ENCODE measurements at regions not wholly inside any gene's neighbourhood (a gene's known extent, or its start where the extent isn't known, plus 50 kb on each side); places are given as distances from the start of the nearest gene placed in this dataset.

- Mint-ChIP-seq H3K4me3 (no peak overlapping the region), H3K4me1 (no peaks in the 10 kb centered on the region), H3K9me3 (peaks cover 5% of the 10 kb centered on the region; the same call in 1 of the 2 replicates), H3K27ac (no peak overlapping the region), H3K36me3 (no peaks in the 10 kb centered on the region), H3K27me3 (ENCODE audit: low read depth) (no peaks in the 10 kb centered on the region; the same call in 1 of the 2 replicates)
- CTCF ChIA-PET, result no interaction called here
- ATAC-seq (peak; percentile 60), DNase-seq (ENCODE audit: low spot score) (no peak)
- TF ChIP-seq NFE2L1 (CRISPR knock-in tag; IDR thresholded peaks at IDR 0.05), result no peak
- no peak for TF ChIP-seq GTF2I (CRISPR knock-in tag; conservative IDR thresholded peaks at IDR 0.05)
- no peak for TF ChIP-seq ATF1 (CRISPR knock-in tag; IDR thresholded peaks at IDR 0.05)
- TF ChIP-seq ATF3 (CRISPR knock-in tag; conservative IDR thresholded peaks at IDR 0.05), result no peak
- POLR2A ChIA-PET, result no interaction called here
Measured at GRCh38 chr3:139758654-139759291, 81.0 kb upstream of the NMNAT3 start.

DNA sequence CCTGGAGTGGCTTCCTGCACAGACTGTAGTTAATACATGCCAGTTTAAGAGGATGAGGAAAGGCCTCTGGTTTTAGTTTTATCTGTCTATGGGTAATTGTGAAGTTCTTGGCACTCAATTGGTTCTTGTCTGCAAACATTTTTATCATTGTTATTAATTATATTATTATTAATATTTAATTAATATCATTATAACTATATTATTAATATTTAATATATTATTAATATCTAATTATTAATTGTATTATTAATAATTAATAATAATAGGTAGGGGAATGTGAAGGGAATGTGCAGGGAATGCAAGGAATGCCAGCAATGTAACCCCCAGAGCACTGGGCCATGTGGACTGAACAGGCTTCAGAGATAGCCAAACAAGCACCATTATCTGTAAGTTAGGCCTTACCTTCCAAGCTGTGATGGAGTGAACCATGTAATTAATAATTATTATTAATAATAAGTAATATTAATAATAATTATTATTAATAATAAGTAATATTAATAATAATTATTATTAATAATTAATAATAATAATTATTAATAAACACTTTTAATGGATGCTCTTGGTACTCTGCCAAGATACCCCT lies 79.8 kb upstream of the NMNAT3 start:
- peaks cover 5% of the 10 kb centered on the region; the same call in 1 of the 2 replicates for H3K9me3 Mint-ChIP-seq

GRCh38 chr3:139756529-139757103 lies 78.8 kb upstream of the NMNAT3 start:
- no peaks in the 10 kb centered on the region for H3K4me1 Mint-ChIP-seq
- H3K9me3 Mint-ChIP-seq, result peaks cover 5% of the 10 kb centered on the region; the same call in 1 of the 2 replicates
- ChIA-PET CTCF (no interaction called here), POLR2A (no interaction called here)
- no peak for TF ChIP-seq ATF6 (CRISPR knock-in tag; IDR thresholded peaks at IDR 0.05)
- TF ChIP-seq RELA (CRISPR knock-in tag; IDR thresholded peaks at IDR 0.05; ENCODE audit: borderline replicate concordance), result no peak
- TF ChIP-seq PRRX2 (CRISPR knock-in tag; IDR thresholded peaks at IDR 0.05), result no peak
- TF ChIP-seq ZNF425 (CRISPR knock-in tag; conservative IDR thresholded peaks at IDR 0.05), result no peak
- H3K27ac Mint-ChIP-seq, result no peak overlapping the region
- no peak overlapping the region for H3K4me3 Mint-ChIP-seq
- H3K27me3 Mint-ChIP-seq (ENCODE audit: low read depth), result no peaks in the 10 kb centered on the region
- ATAC-seq (no peak), DNase-seq (ENCODE audit: low spot score) (no peak)
- H3K36me3 Mint-ChIP-seq, result no peaks in the 10 kb centered on the region

More for the DNA sequence above, 79.8 kb upstream of the NMNAT3 start:
- TF ChIP-seq ZNF121 (CRISPR knock-in tag; IDR thresholded peaks at IDR 0.05), result no peak
- TF ChIP-seq HMGA2 (CRISPR knock-in tag; IDR thresholded peaks at IDR 0.05), result peak; percentile 100
- Mint-ChIP-seq H3K4me3 (no peak overlapping the region), H3K27me3 (ENCODE audit: low read depth) (no peaks in the 10 kb centered on the region), H3K36me3 (no peaks in the 10 kb centered on the region), H3K4me1 (no peaks in the 10 kb centered on the region), H3K27ac (no peak overlapping the region)
- ATAC-seq, result no peak
- CTCF ChIA-PET, result no interaction called here
- no peak for DNase-seq (ENCODE audit: low spot score)
- POLR2A ChIA-PET, result no interaction called here

DNA sequence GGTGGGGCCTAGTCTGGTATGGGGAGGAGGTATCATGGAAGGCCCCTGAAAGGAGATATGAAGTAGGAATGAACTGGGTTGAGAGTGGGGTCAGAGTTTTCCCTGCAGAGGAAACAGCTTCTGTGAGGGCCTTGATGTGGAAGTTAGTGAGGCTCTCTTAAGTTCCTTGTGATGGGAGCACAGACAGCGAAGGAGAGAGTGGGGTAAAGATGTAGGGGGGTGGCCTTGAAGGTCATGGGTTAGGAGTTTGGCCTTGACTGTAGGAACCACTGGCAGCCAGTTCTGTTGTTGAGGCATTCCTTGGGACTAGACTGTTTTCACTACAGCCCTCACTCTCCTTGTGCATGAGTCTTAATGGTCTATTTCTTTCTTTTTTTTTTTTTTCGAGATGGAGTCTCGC lies 77.8 kb upstream of the NMNAT3 start:
- Mint-ChIP-seq H3K27me3 (ENCODE audit: low read depth) (no peaks in the 10 kb centered on the region), H3K36me3 (no peaks in the 10 kb centered on the region; the same call in 1 of the 2 replicates), H3K9me3 (peaks cover 10% of the 10 kb centered on the region), H3K4me3 (no peak overlapping the region), H3K4me1 (no peaks in the 10 kb centered on the region), H3K27ac (no peak overlapping the region)
- ChIA-PET POLR2A (no interaction called here), CTCF (no interaction called here)
- ATAC-seq, result no peak
- no peak for DNase-seq (ENCODE audit: low spot score)
- TF ChIP-seq AR (CRISPR knock-in tag; IDR thresholded peaks at IDR 0.05) (no peak), ZNF532 (CRISPR knock-in tag; IDR thresholded peaks at IDR 0.05; ENCODE audit: borderline replicate concordance) (no peak), PREB (CRISPR knock-in tag; IDR thresholded peaks at IDR 0.05; ENCODE audit: borderline replicate concordance) (no peak), ETV6 (CRISPR knock-in tag; IDR thresholded peaks at IDR 0.05) (no peak), SOX15 (CRISPR knock-in tag; IDR thresholded peaks at IDR 0.05) (no peak)

Measured in WTC11 (cell line).